GM13976 (cell line): ENCODE measurements at regions not wholly inside any gene's neighbourhood (a gene's known extent, or its start where the extent isn't known, plus 50 kb on each side); places are given as distances from the start of the nearest gene placed in this dataset.

Source experiments
- DNase-seq: peaks from one replicate; pipeline ENCODE4 v3.0.0; 2012; ENCODE audit warnings: low spot score
- in situ Hi-C: fragments of 300-500 bp; cut with MboI; formaldehyde crosslinking; loops from one replicate; pipeline ENCODE4 v1.12.0; 2022; ENCODE audit warnings: low sequenced_read_pairs, mixed read lengths, inconsistent platforms; ENCODE audit not compliant: unreplicated experiment
- TF ChIP-seq, protein P1 (sequence below): IDR thresholded peaks from 2 replicates; pipeline ENCODE4 v1.5.1; 2012; ENCODE audit warnings: borderline replicate concordance, mild to moderate bottlenecking; ENCODE audit not compliant: insufficient read depth; ENCODE audit errors: extremely low read depth, missing control alignments, control extremely low read depth

DNA sequence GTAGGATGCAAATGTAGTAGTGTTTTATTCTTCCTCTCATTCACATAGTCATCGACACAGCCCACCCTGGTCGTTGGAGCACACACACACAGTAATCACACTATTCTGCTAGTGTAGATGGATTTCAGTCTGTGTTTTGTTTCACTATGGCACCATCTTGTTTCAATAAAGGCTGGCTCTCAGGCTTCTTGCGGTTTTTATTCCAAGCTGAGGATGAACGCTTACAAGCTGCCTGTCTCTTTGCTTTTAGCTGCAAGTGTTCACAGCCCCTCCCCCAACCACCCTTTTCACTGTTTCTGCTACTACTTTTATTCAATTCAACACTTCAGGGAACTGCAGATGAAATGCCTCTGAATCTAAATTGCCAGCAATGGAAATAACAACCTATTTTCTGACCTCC, 140.9 kb upstream of the PMFBP1 start:
- in situ Hi-C loops, result no loop called here
- TF ChIP-seq, protein P1, sequence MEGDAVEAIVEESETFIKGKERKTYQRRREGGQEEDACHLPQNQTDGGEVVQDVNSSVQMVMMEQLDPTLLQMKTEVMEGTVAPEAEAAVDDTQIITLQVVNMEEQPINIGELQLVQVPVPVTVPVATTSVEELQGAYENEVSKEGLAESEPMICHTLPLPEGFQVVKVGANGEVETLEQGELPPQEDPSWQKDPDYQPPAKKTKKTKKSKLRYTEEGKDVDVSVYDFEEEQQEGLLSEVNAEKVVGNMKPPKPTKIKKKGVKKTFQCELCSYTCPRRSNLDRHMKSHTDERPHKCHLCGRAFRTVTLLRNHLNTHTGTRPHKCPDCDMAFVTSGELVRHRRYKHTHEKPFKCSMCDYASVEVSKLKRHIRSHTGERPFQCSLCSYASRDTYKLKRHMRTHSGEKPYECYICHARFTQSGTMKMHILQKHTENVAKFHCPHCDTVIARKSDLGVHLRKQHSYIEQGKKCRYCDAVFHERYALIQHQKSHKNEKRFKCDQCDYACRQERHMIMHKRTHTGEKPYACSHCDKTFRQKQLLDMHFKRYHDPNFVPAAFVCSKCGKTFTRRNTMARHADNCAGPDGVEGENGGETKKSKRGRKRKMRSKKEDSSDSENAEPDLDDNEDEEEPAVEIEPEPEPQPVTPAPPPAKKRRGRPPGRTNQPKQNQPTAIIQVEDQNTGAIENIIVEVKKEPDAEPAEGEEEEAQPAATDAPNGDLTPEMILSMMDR, result no peak
- no peak for DNase-seq

DNA sequence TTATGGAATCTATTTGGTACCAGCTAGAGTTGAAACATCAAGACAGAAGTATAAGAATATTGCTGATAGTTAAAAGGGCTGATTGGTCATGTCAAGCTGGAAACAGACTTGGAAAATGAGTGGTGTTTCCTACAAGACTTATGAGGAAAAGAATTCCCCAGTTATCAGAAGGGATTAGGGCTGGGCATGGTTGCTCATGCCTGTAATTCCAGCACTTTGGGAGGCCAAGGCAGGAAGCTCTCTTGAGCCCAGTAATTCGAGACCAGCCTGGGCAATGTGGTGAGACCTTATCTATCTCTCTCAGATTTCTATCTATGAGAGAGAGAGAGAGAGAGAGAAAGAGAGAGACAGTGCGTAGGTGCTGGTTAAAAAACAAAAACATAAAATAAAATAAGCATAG, 139.5 kb upstream of the PMFBP1 start:
- no peak for DNase-seq

DNA sequence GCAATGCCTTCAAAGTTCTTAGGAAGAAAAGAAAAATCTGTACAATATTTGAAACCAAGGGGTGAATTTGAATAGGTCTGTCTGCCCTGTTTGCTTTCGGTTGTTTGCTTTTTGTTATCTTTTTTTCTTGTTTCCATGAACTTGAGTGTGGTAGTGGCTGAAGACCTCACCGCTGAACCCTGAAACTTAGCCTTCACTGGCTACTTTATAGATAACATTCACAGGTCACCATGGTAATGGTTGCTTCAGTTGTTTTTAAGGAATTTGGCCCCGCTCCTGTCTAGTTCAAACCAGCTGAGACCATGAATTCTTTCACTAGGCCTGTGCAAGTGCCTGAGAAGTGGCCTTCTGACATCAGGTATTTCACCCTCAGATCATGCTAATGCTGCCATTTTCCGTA, 137.0 kb upstream of the PMFBP1 start:
- in situ Hi-C loops, result no loop called here
- no peak for DNase-seq
- TF ChIP-seq, protein P1, result no peak

More for the DNA sequence above, 139.5 kb upstream of the PMFBP1 start:
- TF ChIP-seq, protein P1, result no peak
- in situ Hi-C loops, result no loop called here

GRCh38 chr16:72308396-72308795, 136.4 kb upstream of the PMFBP1 start:
- TF ChIP-seq, protein P1, result no peak
- in situ Hi-C loops, result no loop called here

GRCh38 chr16:72302332-72302731, 130.4 kb upstream of the PMFBP1 start:
- in situ Hi-C loops, result no loop called here
- TF ChIP-seq, protein P1, result no peak

More at GRCh38 chr16:72308396-72308795, 136.4 kb upstream of the PMFBP1 start:
- DNase-seq, result no peak

DNA sequence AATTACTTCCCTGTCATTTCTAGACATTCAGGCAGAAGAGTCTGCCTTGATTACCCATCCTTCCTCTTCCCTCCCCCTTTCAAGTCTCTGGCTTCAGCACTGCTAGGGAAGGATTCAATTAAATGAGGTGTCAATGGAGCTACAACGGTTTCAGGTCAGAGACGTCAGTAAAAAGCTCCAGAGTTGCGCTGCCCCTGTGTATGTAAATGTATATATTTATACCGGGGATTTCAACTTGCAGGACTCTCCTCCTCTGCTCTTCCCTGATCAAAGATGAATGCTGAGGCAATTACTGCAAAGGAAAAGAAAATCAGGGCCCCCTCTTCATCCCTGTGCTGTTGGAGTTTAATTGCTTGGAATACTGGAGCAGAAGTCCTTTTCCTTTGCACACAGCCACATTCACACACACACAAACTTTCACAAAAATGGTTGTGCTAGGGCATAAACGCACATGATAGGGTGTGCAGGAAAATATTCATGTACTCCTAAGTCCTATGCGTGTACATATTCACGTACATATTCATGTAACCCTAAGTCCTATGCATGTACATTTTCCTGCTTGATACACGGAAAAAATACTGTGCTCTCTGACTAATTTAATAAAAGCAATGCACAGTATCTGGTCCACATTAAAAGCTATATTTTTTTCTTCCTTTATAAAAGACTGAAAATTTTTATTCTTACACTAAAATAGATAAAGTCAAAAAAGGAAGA, 129.7 kb upstream of the PMFBP1 start:
- TF ChIP-seq, protein P1, result no peak
- DNase-seq, result no peak
- in situ Hi-C loops, result no loop called here

More at GRCh38 chr16:72302332-72302731, 130.4 kb upstream of the PMFBP1 start:
- no peak for DNase-seq
